NCI-H2107 treated with DMSO at 0.1 percent for 48 hours (cell line): ENCODE measurements at regions not wholly inside any gene's neighbourhood (a gene's known extent, or its start where the extent isn't known, plus 50 kb on each side); places are given as distances from the start of the nearest gene placed in this dataset.
A peak's percentile ranks its signal among the peaks of the same experiment; 100 is the strongest.

Source experiments
- DNase-seq: peaks from one replicate; lab custom pipeline; 2025; ENCODE audit not compliant: unreplicated experiment; lab: John Stamatoyannopoulos, UW

GRCh38 chr10:21212348-21212747 is 313.1 kb downstream of the SKIDA1 start:
- DNase-seq = no peak

- no peak for DNase-seq
These were observed 312.4 kb upstream of the NEBL start for GRCh38 chr10:21209495-21209894.

- no peak for DNase-seq
These were observed 311.7 kb upstream of the NEBL start for GRCh38 chr10:21208666-21209316.

- DNase-seq = no peak
These were observed 310.9 kb upstream of the NEBL start for GRCh38 chr10:21207852-21208646.

- DNase-seq = no peak
These were observed 308.2 kb upstream of the NEBL start for GRCh38 chr10:21205328-21205727.

- DNase-seq = no peak
These were observed 306.5 kb upstream of the NEBL start for GRCh38 chr10:21203473-21204107.

- DNase-seq = no peak
These were observed 305.8 kb upstream of the NEBL start for GRCh38 chr10:21202776-21203462.

GRCh38 chr10:21199501-21199900 is 302.4 kb upstream of the NEBL start:
- no peak for DNase-seq

- no peak for DNase-seq
These were observed 300.7 kb upstream of the NEBL start for GRCh38 chr10:21197838-21198237.

- DNase-seq = no peak
These were observed 299.8 kb upstream of the NEBL start for GRCh38 chr10:21196822-21197395.

GRCh38 chr10:21195252-21195651 is 298.1 kb upstream of the NEBL start:
- DNase-seq = no peak

- peak; percentile 24 for DNase-seq
These were observed 297.4 kb upstream of the NEBL start for GRCh38 chr10:21194510-21194993.

GRCh38 chr10:21193196-21193595 is 296.1 kb upstream of the NEBL start:
- no peak for DNase-seq

GRCh38 chr10:21191512-21191911 is 294.4 kb upstream of the NEBL start:
- DNase-seq = no peak

GRCh38 chr10:21184984-21185383 is 287.9 kb upstream of the NEBL start:
- DNase-seq = no peak

- DNase-seq = no peak
These were observed 287.1 kb upstream of the NEBL start for GRCh38 chr10:21184216-21184615.

GRCh38 chr10:21183025-21183424 is 285.9 kb upstream of the NEBL start:
- DNase-seq = no peak

- no peak for DNase-seq
These were observed 284.3 kb upstream of the NEBL start for GRCh38 chr10:21181451-21181850.

- no peak for DNase-seq
These were observed 283.5 kb upstream of the NEBL start for GRCh38 chr10:21180604-21181003.

GRCh38 chr10:21176934-21177480 is 279.9 kb upstream of the NEBL start:
- no peak for DNase-seq

GRCh38 chr10:21175797-21176196 is 278.7 kb upstream of the NEBL start:
- no peak for DNase-seq
